GM12864 (cell line): ENCODE measurements at regions not wholly inside any gene's neighbourhood (a gene's known extent, or its start where the extent isn't known, plus 50 kb on each side); places are given as distances from the start of the nearest gene placed in this dataset.

Source experiments
- DNase-seq: peaks from one replicate; pipeline ENCODE4 v3.0.0-alpha.2; 2011; ENCODE audit warnings: low read depth
- H3K4me3 ChIP-seq: 2 replicates; pipeline ENCODE4 v1.5.1; 2011; ENCODE audit warnings: mild to moderate bottlenecking, low read depth, low read length, control low read depth
- TF ChIP-seq, protein P1 (sequence below): IDR thresholded peaks from 2 replicates; pipeline ENCODE4 v1.5.1; 2011; ENCODE audit warnings: low read depth, mild to moderate bottlenecking, moderate library complexity, low read length, control low read depth, inconsistent platforms; ENCODE audit errors: missing control alignments

- H3K4me3 ChIP-seq: no peak overlapping the region
- TF ChIP-seq, protein P1, sequence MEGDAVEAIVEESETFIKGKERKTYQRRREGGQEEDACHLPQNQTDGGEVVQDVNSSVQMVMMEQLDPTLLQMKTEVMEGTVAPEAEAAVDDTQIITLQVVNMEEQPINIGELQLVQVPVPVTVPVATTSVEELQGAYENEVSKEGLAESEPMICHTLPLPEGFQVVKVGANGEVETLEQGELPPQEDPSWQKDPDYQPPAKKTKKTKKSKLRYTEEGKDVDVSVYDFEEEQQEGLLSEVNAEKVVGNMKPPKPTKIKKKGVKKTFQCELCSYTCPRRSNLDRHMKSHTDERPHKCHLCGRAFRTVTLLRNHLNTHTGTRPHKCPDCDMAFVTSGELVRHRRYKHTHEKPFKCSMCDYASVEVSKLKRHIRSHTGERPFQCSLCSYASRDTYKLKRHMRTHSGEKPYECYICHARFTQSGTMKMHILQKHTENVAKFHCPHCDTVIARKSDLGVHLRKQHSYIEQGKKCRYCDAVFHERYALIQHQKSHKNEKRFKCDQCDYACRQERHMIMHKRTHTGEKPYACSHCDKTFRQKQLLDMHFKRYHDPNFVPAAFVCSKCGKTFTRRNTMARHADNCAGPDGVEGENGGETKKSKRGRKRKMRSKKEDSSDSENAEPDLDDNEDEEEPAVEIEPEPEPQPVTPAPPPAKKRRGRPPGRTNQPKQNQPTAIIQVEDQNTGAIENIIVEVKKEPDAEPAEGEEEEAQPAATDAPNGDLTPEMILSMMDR: no peak
- no peak for DNase-seq
These were observed 83.6 kb downstream of the TMEM100 start for GRCh38 chr17:55639096-55639495.

DNA sequence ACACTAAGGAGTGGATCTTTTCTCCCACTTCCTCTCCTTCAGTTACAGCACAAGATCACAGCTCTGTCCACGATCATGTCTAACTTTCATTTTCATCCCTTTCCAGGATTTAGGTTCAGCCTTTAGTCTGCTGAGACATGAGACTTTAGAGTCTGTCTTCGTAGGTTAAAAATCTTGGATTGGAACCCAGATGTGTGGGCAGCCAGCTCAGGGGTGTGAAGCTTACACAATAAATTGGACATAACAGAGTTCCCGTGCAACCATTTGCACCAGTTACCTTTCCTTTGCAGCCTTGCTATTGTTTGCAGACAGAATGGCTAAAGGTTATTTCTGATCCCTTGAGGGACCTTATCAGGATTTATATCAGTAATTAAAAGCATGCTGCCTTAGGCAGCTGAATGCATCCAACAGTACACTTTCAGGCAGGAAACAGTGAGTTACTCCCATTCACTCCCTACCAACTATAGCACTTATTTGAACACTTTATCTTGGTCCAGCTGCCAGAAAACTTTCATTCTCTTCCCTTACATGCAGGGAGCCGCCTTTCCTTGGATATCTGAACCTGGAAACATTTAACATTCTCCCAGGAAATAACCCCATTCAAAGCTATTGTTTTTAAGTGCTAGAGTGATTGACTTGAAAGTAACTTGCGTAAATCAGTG is 87.3 kb downstream of the TMEM100 start:
- TF ChIP-seq, protein P1: no peak
- DNase-seq: no peak
- H3K4me3 ChIP-seq: no peak overlapping the region

DNA sequence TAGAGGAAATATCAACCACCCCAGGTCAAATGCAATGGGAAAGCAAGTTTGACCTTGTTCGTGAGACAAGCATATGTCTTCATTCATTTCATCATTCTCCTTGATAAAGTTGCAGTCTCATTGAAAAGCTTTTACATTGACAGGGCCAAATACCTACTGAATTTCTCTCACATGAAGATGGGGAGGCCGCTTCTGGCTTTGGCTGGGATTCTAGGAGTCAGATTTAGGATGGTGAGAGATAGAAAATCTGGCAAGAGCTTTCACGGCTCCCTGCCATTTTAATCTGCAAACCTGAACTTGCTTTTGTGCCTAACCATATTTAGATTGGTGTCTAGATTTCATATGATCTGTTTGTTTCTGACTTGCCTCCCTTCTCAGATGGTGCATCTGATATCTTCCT is 88.0 kb downstream of the TMEM100 start:
- no peak overlapping the region for H3K4me3 ChIP-seq
- DNase-seq: no peak
- TF ChIP-seq, protein P1: no peak

GRCh38 chr17:55632893-55633292 is 89.8 kb downstream of the TMEM100 start:
- no peak for DNase-seq
- TF ChIP-seq, protein P1: no peak
- H3K4me3 ChIP-seq: no peak overlapping the region

DNA sequence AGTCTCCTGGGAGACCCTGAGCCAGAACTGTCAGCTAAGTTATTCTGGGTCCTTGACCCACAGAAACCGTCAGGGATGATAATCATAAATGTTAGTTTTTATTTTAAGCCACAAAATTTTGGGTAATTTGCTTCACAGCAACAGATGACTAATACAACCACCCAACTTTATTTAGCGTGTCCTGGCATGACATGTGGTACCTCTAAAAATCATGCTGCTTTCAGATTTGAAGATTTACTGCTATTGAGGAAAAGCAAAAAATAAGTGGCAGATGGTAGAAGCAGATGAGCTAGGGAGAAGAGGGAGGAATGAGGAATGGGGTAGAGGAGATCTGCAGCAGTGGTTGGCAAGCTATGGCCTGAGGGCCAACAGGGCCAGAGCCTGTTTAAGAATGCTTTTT is 90.4 kb downstream of the TMEM100 start:
- H3K4me3 ChIP-seq: no peak overlapping the region
- no peak for DNase-seq
- TF ChIP-seq, protein P1: no peak

DNA sequence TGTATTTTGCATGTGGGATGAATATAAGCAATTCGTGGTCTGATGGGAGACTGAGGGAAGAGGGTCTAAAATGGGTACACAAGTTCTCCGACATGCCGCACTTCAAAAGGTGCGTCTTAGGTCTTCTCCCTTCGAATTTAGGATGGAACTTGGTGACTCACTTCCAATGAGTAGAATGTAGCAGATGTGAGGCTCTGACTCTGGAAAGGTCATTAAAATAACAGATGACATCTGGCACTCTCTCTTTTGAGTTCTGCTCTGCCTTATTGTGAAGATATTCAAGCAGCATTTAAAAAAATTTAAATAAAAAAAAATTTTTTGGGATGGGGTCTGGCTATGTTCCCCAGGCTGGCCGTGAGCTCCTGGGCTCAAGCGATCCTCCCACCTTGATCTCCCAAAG is 92.7 kb downstream of the TMEM100 start:
- no peak for DNase-seq
- no peak overlapping the region for H3K4me3 ChIP-seq
- TF ChIP-seq, protein P1: no peak

DNA sequence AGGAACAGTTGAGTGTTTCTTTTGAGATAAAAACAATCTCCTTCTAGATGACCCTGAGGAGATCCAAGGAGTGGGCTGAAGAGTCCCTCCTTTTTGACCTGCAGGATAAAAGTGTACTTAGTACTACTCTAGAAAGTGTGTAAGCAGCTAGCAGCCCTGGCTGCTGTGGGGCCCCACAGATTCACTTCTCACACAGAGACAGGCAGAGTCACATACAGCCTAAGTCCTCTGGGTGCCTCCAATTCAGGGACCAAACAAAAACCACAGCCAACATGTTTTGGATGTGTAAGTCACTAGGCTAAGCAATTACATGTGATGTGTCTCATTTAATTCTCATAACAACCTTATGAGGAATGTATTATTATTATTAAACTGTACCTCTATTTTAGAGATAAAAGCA is 97.1 kb downstream of the TMEM100 start:
- TF ChIP-seq, protein P1: no peak
- no peak overlapping the region for H3K4me3 ChIP-seq
- no peak for DNase-seq
